ENCODE measurements at regions not wholly inside any gene's neighbourhood (a gene's known extent, or its start where the extent isn't known, plus 50 kb on each side); places are given as distances from the start of the nearest gene placed in this dataset.

DNA sequence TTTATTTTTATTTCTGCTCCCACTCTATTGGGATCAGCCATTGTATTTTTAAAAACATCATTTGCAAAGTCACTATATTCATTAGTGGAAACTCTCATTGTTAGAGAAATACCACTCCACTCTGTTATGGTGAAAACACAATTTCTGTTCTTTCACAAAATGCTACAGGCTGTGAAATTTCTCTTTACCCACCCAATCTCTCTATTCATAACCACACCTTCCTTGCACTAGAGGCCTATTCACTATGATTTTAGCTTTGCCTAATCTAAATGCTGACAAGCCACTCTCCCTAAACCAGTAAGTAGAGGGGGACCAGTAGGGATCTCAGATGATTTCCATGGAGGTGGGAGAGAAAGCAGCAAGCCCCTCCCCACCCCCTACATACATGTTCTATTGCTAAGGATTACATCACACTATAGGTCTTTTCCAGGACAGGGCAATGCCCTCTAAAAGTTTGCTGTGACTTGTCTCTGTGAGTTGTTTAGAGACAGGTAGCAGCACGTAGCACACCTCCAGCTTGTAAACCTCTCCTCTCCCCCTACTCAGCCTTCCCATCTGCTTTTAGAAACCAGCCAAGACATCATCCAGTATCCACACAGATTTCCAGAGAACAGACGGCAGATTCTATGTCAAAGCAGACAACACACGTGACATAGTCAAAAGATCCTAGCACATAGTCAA lies 58.3 kb upstream of the PPP1R3C start:
- DNase-seq, result no peak

DNA sequence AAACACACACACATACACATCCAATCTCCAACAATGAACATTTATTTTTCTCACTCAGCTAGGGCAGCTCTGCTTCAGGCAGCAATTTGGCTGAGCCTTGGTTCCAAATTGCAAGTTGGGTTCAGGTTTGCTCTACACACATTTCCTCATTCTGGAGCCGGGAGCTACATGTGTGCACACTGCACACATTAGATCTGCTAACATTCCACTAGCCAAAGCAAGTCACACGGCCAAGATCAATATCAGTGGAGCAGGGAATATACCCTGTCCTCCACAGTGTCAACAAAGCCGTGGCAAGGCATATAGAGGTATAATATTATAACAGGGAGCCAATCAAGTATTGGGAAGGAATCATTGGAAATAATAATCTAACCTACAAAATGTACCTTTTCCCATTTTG lies 57.5 kb upstream of the PPP1R3C start:
- no peak for DNase-seq

DNA sequence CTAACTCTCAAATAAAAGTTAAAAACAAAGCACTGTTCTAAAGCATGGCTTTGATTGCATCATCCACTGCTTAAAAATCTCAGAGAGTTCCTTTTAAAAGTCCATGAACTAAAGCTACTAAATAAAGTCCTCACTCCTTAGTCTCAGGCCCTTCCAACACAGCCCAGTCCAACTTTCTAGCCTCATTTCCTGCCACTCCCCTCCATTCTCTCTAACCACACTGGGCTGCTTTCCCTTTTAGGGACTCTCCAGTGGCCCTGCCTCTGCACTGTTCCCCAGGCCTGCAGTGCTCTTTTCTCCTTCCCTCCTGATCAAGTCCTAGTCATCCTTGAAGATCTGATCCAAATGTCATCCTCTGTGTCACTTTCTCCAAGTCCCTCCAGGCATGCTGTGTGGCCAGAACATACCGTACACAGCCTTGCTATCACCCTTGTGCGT lies 56.9 kb upstream of the PPP1R3C start:
- no peak for DNase-seq

DNA sequence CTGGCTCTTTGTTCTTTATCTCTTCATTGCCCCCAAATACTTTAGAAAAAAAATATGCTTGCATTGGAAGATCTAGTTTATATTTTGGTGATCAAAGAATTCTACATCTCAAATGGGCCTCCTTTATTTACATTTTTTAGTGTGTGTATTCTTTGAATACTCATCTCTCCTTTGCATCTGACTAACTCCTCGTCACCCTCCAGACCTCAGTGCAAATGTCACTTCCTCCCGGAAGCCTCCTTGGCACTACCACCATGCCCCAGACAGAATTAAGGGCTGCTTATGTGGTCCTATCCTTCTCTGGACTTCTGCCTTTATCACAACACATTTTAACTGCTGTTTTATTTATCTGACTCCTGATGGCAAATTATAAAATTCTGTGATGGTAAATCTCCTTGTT lies 52.0 kb upstream of the PPP1R3C start:
- no peak for DNase-seq

DNA sequence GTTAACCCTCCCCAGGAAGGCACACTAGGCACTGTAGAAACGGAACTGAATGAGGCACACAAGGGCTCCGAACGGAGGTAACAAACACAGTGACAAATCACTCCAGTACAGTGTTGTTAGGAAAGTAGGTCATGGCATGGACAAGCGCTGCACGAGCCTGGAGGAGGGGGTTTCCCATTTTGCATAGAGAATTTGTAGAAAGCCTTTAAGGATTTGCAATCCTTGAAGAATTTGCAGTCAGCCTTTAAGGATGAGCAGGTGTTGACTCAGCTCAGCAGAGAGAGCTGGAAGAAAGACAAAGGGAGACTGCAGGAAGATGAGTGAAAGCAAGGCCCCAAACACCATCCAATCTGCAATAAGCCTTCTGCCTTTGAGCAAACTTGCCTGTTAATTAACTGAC lies 51.1 kb upstream of the PPP1R3C start:
- no peak for DNase-seq

DNA sequence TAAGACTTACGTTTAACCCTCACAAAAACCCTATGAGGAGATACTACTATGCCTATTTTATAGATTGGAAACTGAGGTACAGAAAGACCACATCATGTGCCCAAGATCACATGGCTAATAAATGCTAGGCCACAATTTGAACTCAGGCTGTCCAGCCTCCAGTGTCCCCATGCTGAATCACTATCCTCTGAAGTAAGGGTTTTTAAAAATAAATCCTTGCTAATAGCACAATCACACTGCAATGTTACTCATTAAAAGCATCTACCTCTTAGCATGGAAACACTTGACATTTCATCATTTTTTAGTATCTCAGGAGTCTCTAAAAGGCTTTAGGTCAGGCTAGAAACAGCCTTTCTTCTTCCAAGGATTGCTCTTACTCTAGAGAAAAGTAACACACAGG lies 50.0 kb upstream of the PPP1R3C start:
- DNase-seq, result no peak
